Neural cell (in vitro differentiated cells): ENCODE measurements at regions not wholly inside any gene's neighbourhood (a gene's known extent, or its start where the extent isn't known, plus 50 kb on each side); places are given as distances from the start of the nearest gene placed in this dataset.

Experiments
- H2AFZ ChIP-seq: fragments of 200-600, 300-800 bp; sonication (generic), shearing (Covaris generic); 2 replicates; pipeline ENCODE4 v1.6.0; 2014; ENCODE audit warnings: low read depth, mild to moderate bottlenecking, antibody characterized with exemption, low read length, moderate library complexity
- H3F3A ChIP-seq: fragments of 200-600 bp; shearing (Covaris generic); 2 replicates; pipeline ENCODE4 v1.6.1; 2016; ENCODE audit warnings: mild to moderate bottlenecking, moderate library complexity, mixed read lengths, antibody characterized with exemption, low read length; ENCODE audit not compliant: insufficient read depth, poor library complexity, severe bottlenecking
- H3K27ac ChIP-seq: fragments of 200-600, 300-800 bp; sonication (generic), shearing (Covaris generic); 2 replicates; pipeline ENCODE4 v1.5.1; 2014; ENCODE audit warnings: mild to moderate bottlenecking, low read length, moderate library complexity
- H3K27me3 ChIP-seq: fragments of 300-800, 200-600 bp; sonication (generic), shearing (Covaris generic); 2 replicates; pipeline ENCODE4 v1.6.0; 2014; ENCODE audit warnings: mild to moderate bottlenecking, low read depth, low read length, moderate library complexity; ENCODE audit not compliant: insufficient read depth
- H3K36me3 ChIP-seq: fragments of 300-800, 200-600 bp; sonication (generic), shearing (Covaris generic); 2 replicates; pipeline ENCODE4 v1.5.1; 2014; ENCODE audit warnings: mild to moderate bottlenecking, antibody characterized with exemption, low read length, moderate library complexity; ENCODE audit not compliant: insufficient read depth
- H3K4me2 ChIP-seq: fragments of 300-800, 200-600 bp; sonication (generic), shearing (Covaris generic); 2 replicates; pipeline ENCODE4 v1.6.0; 2014; ENCODE audit warnings: mild to moderate bottlenecking, low read length
- H3K4me3 ChIP-seq: fragments of 300-800, 200-600 bp; sonication (generic), shearing (Covaris generic); 2 replicates; pipeline ENCODE4 v1.5.1; 2014; ENCODE audit warnings: mild to moderate bottlenecking, low read length, moderate library complexity
- H3K79me2 ChIP-seq: fragments of 200-600 bp; shearing (Covaris generic); replicated peaks from 2 replicates; pipeline ENCODE4 v1.6.0; 2014; ENCODE audit warnings: mild to moderate bottlenecking, low read length, moderate library complexity; ENCODE audit not compliant: insufficient read depth
- H3K9ac ChIP-seq: fragments of 300-800, 200-600 bp; sonication (generic), shearing (Covaris generic); 2 replicates; pipeline ENCODE4 v1.6.1; 2016; ENCODE audit warnings: mild to moderate bottlenecking, low read length, mixed read lengths
- H3K9me2 ChIP-seq: fragments of 200-600 bp; shearing (Covaris generic); 2 replicates; pipeline ENCODE4 v1.6.1; 2016; ENCODE audit warnings: mild to moderate bottlenecking, low read length, mixed read lengths; ENCODE audit not compliant: insufficient read depth
- H3K9me3 ChIP-seq: fragments of 200-600, 300-800 bp; sonication (generic), shearing (Covaris generic); 2 replicates; pipeline ENCODE4 v1.6.1; 2016; ENCODE audit warnings: mild to moderate bottlenecking, mixed run types, low read length, moderate library complexity, mixed read lengths
- H4K20me1 ChIP-seq: fragments of 200-600 bp; shearing (Covaris generic); 2 replicates; pipeline ENCODE4 v1.6.1; 2016; ENCODE audit warnings: mild to moderate bottlenecking, mixed run types; ENCODE audit not compliant: insufficient read depth
- CTCF ChIP-seq: fragments of 450-650 bp; IDR thresholded peaks from 2 replicates; pipeline ENCODE4 v1.5.1; 2014; ENCODE audit warnings: antibody characterized with exemption, mild to moderate bottlenecking, moderate library complexity; ENCODE audit not compliant: poor library complexity, severe bottlenecking
- EP300 ChIP-seq: fragments of 450-650 bp; conservative IDR thresholded peaks from 2 replicates; pipeline ENCODE4 v1.6.1; 2014; ENCODE audit warnings: antibody characterized with exemption, mild to moderate bottlenecking, moderate library complexity; ENCODE audit not compliant: poor library complexity, severe bottlenecking
- EZH2 ChIP-seq: fragments of 200-600, 300-800 bp; shearing (Covaris generic), sonication (generic); IDR thresholded peaks from 2 replicates; pipeline ENCODE4 v1.6.1; 2014; ENCODE audit warnings: antibody characterized with exemption, low read length, borderline replicate concordance, mild to moderate bottlenecking; ENCODE audit not compliant: insufficient read depth, poor library complexity, severe bottlenecking
- MXI1 ChIP-seq: fragments of 450-650 bp; conservative IDR thresholded peaks from 2 replicates; pipeline ENCODE4 v1.6.1; 2014; ENCODE audit warnings: antibody characterized with exemption, mild to moderate bottlenecking; ENCODE audit not compliant: poor library complexity, severe bottlenecking
- POLR2AphosphoS5 ChIP-seq: IDR thresholded peaks from 2 replicates; pipeline ENCODE4 v1.6.1; 2012
- RAD21 ChIP-seq: fragments of 450-650 bp; conservative IDR thresholded peaks from 2 replicates; pipeline ENCODE4 v1.6.1; 2014; ENCODE audit warnings: antibody characterized with exemption, mild to moderate bottlenecking, moderate library complexity
- SMC3 ChIP-seq: fragments of 450-650 bp; conservative IDR thresholded peaks from 2 replicates; pipeline ENCODE4 v1.6.1; 2014; ENCODE audit warnings: antibody characterized with exemption, mild to moderate bottlenecking, moderate library complexity; ENCODE audit not compliant: poor library complexity
- TAF1 ChIP-seq: IDR thresholded peaks from 2 replicates; pipeline ENCODE4 v1.6.1; 2012; ENCODE audit warnings: low read depth
- TF ChIP-seq, protein P1 (sequence below): IDR thresholded peaks from 2 replicates; pipeline ENCODE4 v1.6.1; 2012; ENCODE audit warnings: borderline replicate concordance

- no peak overlapping the region for H2AFZ ChIP-seq
- TF ChIP-seq MXI1, result no peak
- no peak for TF ChIP-seq EP300
- no peak for TF ChIP-seq CTCF
- TF ChIP-seq SMC3, result no peak
- no peak for TF ChIP-seq EZH2
- TF ChIP-seq, protein P1, sequence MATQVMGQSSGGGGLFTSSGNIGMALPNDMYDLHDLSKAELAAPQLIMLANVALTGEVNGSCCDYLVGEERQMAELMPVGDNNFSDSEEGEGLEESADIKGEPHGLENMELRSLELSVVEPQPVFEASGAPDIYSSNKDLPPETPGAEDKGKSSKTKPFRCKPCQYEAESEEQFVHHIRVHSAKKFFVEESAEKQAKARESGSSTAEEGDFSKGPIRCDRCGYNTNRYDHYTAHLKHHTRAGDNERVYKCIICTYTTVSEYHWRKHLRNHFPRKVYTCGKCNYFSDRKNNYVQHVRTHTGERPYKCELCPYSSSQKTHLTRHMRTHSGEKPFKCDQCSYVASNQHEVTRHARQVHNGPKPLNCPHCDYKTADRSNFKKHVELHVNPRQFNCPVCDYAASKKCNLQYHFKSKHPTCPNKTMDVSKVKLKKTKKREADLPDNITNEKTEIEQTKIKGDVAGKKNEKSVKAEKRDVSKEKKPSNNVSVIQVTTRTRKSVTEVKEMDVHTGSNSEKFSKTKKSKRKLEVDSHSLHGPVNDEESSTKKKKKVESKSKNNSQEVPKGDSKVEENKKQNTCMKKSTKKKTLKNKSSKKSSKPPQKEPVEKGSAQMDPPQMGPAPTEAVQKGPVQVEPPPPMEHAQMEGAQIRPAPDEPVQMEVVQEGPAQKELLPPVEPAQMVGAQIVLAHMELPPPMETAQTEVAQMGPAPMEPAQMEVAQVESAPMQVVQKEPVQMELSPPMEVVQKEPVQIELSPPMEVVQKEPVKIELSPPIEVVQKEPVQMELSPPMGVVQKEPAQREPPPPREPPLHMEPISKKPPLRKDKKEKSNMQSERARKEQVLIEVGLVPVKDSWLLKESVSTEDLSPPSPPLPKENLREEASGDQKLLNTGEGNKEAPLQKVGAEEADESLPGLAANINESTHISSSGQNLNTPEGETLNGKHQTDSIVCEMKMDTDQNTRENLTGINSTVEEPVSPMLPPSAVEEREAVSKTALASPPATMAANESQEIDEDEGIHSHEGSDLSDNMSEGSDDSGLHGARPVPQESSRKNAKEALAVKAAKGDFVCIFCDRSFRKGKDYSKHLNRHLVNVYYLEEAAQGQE, result no peak
- no peak for TF ChIP-seq POLR2AphosphoS5
- TF ChIP-seq RAD21, result no peak
- no peak for TF ChIP-seq TAF1
- H3K27me3 ChIP-seq, result no peaks in the 10 kb centered on the region
- no peak overlapping the region for H3K9ac ChIP-seq
- H3K9me3 ChIP-seq, result no peaks in the 10 kb centered on the region
- no peaks in the 10 kb centered on the region for H3F3A ChIP-seq
- H3K4me2 ChIP-seq, result no peak overlapping the region
- H4K20me1 ChIP-seq, result no peaks in the 10 kb centered on the region
- no peak overlapping the region for H3K27ac ChIP-seq
- no peaks in the 10 kb centered on the region for H3K79me2 ChIP-seq
- no peaks in the 10 kb centered on the region for H3K36me3 ChIP-seq
- H3K4me3 ChIP-seq, result no peak overlapping the region
- no peaks in the 10 kb centered on the region for H3K9me2 ChIP-seq
Measured at GRCh38 chr13:65555962-65556361, 1674.2 kb downstream of the PCDH9 start.

DNA sequence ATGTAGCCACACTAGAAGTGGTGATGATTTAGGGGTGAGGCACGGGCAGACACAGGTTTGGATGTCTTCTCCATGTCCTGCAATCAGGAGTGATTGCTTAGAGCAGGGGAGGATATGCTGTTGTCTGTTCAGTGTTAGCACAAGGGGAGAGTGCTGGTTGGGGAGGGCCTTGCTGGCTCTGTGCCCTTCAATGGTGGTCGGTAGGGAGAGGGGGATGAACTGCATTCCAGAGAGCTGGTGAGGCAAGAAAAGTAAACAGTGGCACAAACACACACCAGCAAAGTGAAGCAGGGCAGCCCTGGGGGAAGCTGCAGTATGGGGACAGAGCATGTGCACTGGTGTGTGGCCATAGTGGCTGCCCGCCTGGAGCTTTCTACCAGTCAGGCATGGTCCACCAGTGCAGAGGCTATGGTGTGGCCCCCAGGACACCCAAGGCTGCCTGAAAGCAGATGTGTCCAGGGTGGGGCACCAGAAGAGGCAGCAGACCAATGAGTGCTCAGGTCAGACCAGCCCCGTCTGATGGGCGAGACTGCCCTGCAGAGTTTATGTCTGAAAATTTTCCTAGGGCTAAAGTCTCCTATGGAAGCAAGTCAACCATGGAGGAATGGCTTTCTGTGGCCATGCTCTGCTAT is 1676.9 kb downstream of the PCDH9 start:
- Histone ChIP-seq H3K9me3 (no peaks in the 10 kb centered on the region), H3K4me2 (no peak overlapping the region), H3K27me3 (no peaks in the 10 kb centered on the region), H4K20me1 (no peaks in the 10 kb centered on the region), H2AFZ (no peak overlapping the region), H3K79me2 (no peaks in the 10 kb centered on the region), H3K27ac (no peak overlapping the region), H3F3A (no peaks in the 10 kb centered on the region), H3K9ac (no peak overlapping the region), H3K9me2 (no peaks in the 10 kb centered on the region), H3K4me3 (no peak overlapping the region), H3K36me3 (no peaks in the 10 kb centered on the region)
- TF ChIP-seq CTCF, result no peak
- TF ChIP-seq EP300, result no peak
